ENCODE measurements at regions not wholly inside any gene's neighbourhood (a gene's known extent, or its start where the extent isn't known, plus 50 kb on each side); places are given as distances from the start of the nearest gene placed in this dataset.

DNA sequence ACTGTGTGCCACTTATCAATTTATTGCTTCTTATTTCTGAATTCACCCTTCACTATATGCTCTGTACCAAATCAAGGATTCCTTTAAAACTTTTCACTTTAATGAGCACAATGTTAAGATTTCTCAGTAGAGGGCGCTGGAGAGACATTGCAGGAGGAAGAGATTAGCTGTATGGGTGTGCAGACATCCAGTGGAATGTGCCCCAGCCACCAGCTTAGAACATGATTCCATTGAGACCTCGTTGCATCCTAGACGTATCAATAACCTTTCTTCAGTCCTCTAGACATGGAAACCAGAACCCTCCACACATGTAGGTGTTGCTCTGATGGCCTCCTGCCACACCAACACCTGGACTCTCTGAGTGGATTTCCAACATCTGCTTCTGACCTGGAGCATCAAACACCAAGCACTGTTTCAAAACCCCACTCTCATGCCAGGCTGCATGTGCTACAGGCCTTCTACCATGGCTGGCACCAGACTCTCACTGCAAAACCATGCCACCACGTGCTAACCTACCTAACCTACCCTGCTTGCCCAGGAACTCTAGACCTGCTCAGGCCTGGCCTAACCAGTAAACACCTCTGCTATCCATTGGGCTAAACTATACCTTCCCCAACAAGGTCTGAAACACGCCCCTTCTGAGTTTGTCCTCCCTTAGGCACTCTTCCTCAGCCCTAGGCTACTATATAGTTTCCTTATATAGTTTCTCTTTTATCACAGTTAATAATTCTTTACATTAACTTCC is 633.2 kb upstream of the PKDCC start:
- no peak overlapping the region for H3K4me3 ChIP-seq (ENCODE audit: low read depth, low read length)
- H3K27me3 ChIP-seq (ENCODE audit: insufficient read depth, low read depth, severe bottlenecking) = no peaks in the 10 kb centered on the region
- H3K27ac ChIP-seq = no peak overlapping the region
- H3K36me3 ChIP-seq = no peaks in the 10 kb centered on the region
- TF ChIP-seq CTCF (IDR thresholded peaks at IDR 0.05; ENCODE audit: low read depth, low read length) = peak; percentile 79
- no peaks in the 10 kb centered on the region for H3K9me3 ChIP-seq (ENCODE audit: severe bottlenecking)
- peak; percentile 53 for DNase-seq

GRCh38 chr2:41417511-41417910 is 630.3 kb upstream of the PKDCC start:
- TF ChIP-seq CTCF (IDR thresholded peaks at IDR 0.05; ENCODE audit: low read depth, low read length) = no peak
- Histone ChIP-seq H3K4me3 (ENCODE audit: low read depth, low read length) (no peak overlapping the region), H3K9me3 (ENCODE audit: severe bottlenecking) (no peaks in the 10 kb centered on the region), H3K36me3 (no peaks in the 10 kb centered on the region), H3K27ac (no peak overlapping the region), H3K27me3 (ENCODE audit: insufficient read depth, low read depth, severe bottlenecking) (no peaks in the 10 kb centered on the region)
- DNase-seq = no peak

- TF ChIP-seq CTCF (IDR thresholded peaks at IDR 0.05; ENCODE audit: low read depth, low read length) = no peak
- no peak for DNase-seq
- H3K27me3 ChIP-seq (ENCODE audit: insufficient read depth, low read depth, severe bottlenecking) = no peaks in the 10 kb centered on the region
Measured at GRCh38 chr2:41420219-41420618, 627.6 kb upstream of the PKDCC start.

GRCh38 chr2:41420872-41421271 is 626.9 kb upstream of the PKDCC start:
- no peaks in the 10 kb centered on the region for H3K27me3 ChIP-seq (ENCODE audit: insufficient read depth, low read depth, severe bottlenecking)
- H3K36me3 ChIP-seq = no peaks in the 10 kb centered on the region
- DNase-seq = no peak
- TF ChIP-seq CTCF (IDR thresholded peaks at IDR 0.05; ENCODE audit: low read depth, low read length) = no peak
- no peak overlapping the region for H3K4me3 ChIP-seq (ENCODE audit: low read depth, low read length)
- H3K9me3 ChIP-seq (ENCODE audit: severe bottlenecking) = no peaks in the 10 kb centered on the region
- no peak overlapping the region for H3K27ac ChIP-seq

More at GRCh38 chr2:41420219-41420618, 627.6 kb upstream of the PKDCC start:
- no peaks in the 10 kb centered on the region for H3K36me3 ChIP-seq
- no peaks in the 10 kb centered on the region for H3K9me3 ChIP-seq (ENCODE audit: severe bottlenecking)
- H3K4me3 ChIP-seq (ENCODE audit: low read depth, low read length) = no peak overlapping the region
- H3K27ac ChIP-seq = no peak overlapping the region

- no peak for DNase-seq
Measured at GRCh38 chr2:41431756-41432155, 616.1 kb upstream of the PKDCC start.

More at GRCh38 chr2:41431756-41432155, 616.1 kb upstream of the PKDCC start:
- H3K36me3 ChIP-seq = no peaks in the 10 kb centered on the region
- no peak overlapping the region for H3K4me3 ChIP-seq (ENCODE audit: low read depth, low read length)
- H3K27me3 ChIP-seq (ENCODE audit: insufficient read depth, low read depth, severe bottlenecking) = no peaks in the 10 kb centered on the region
- no peak for TF ChIP-seq CTCF (IDR thresholded peaks at IDR 0.05; ENCODE audit: low read depth, low read length)
- no peaks in the 10 kb centered on the region for H3K9me3 ChIP-seq (ENCODE audit: severe bottlenecking)
- no peak overlapping the region for H3K27ac ChIP-seq
